ENCODE measurements at regions not wholly inside any gene's neighbourhood (a gene's known extent, or its start where the extent isn't known, plus 50 kb on each side); places are given as distances from the start of the nearest gene placed in this dataset.

- Histone ChIP-seq H3K36me3 (ENCODE audit: insufficient read depth, low read depth, low read length) (no peaks in the 10 kb centered on the region), H3K27ac (ENCODE audit: low read length) (no peak overlapping the region), H3K9ac (ENCODE audit: low read depth, low read length) (no peak overlapping the region), H3K27me3 (ENCODE audit: insufficient read depth, low read length) (no peaks in the 10 kb centered on the region), H3K4me3 (ENCODE audit: low read length) (no peak overlapping the region), H3K4me1 (ENCODE audit: insufficient read depth, low read length) (no peaks in the 10 kb centered on the region), H3K9me3 (ENCODE audit: insufficient read depth, low read depth, low read length) (no peaks in the 10 kb centered on the region)
Measured at GRCh38 chr3:72347819-72348319, 500.4 kb downstream of the SHQ1 start.

- Histone ChIP-seq H3K4me1 (ENCODE audit: insufficient read depth, low read length) (no peaks in the 10 kb centered on the region), H3K36me3 (ENCODE audit: insufficient read depth, low read depth, low read length) (no peaks in the 10 kb centered on the region), H3K9me3 (ENCODE audit: insufficient read depth, low read depth, low read length) (no peaks in the 10 kb centered on the region), H3K27me3 (ENCODE audit: insufficient read depth, low read length) (no peaks in the 10 kb centered on the region), H3K4me3 (ENCODE audit: low read length) (no peak overlapping the region), H3K9ac (ENCODE audit: low read depth, low read length) (no peak overlapping the region), H3K27ac (ENCODE audit: low read length) (no peak overlapping the region)
Measured at GRCh38 chr3:72346526-72346926, 501.7 kb downstream of the SHQ1 start.

GRCh38 chr3:72345980-72346379 lies 502.3 kb downstream of the SHQ1 start:
- no peak overlapping the region for H3K27ac ChIP-seq (ENCODE audit: low read length)
- no peaks in the 10 kb centered on the region for H3K27me3 ChIP-seq (ENCODE audit: insufficient read depth, low read length)
- H3K4me1 ChIP-seq (ENCODE audit: insufficient read depth, low read length), result no peaks in the 10 kb centered on the region
- no peak overlapping the region for H3K9ac ChIP-seq (ENCODE audit: low read depth, low read length)
- no peak overlapping the region for H3K4me3 ChIP-seq (ENCODE audit: low read length)
- H3K9me3 ChIP-seq (ENCODE audit: insufficient read depth, low read depth, low read length), result no peaks in the 10 kb centered on the region
- H3K36me3 ChIP-seq (ENCODE audit: insufficient read depth, low read depth, low read length), result no peaks in the 10 kb centered on the region

GRCh38 chr3:72345237-72345878 lies 502.9 kb downstream of the SHQ1 start:
- Histone ChIP-seq H3K36me3 (ENCODE audit: insufficient read depth, low read depth, low read length) (no peaks in the 10 kb centered on the region), H3K27ac (ENCODE audit: low read length) (no peak overlapping the region), H3K27me3 (ENCODE audit: insufficient read depth, low read length) (no peaks in the 10 kb centered on the region)

GRCh38 chr3:72344647-72345046 lies 503.6 kb downstream of the SHQ1 start:
- H3K4me1 ChIP-seq (ENCODE audit: insufficient read depth, low read length), result no peaks in the 10 kb centered on the region
- H3K27me3 ChIP-seq (ENCODE audit: insufficient read depth, low read length), result no peaks in the 10 kb centered on the region
- H3K4me3 ChIP-seq (ENCODE audit: low read length), result no peak overlapping the region
- no peaks in the 10 kb centered on the region for H3K9me3 ChIP-seq (ENCODE audit: insufficient read depth, low read depth, low read length)
- H3K27ac ChIP-seq (ENCODE audit: low read length), result no peak overlapping the region
- H3K9ac ChIP-seq (ENCODE audit: low read depth, low read length), result no peak overlapping the region
- H3K36me3 ChIP-seq (ENCODE audit: insufficient read depth, low read depth, low read length), result no peaks in the 10 kb centered on the region

More at GRCh38 chr3:72345237-72345878, 502.9 kb downstream of the SHQ1 start:
- H3K9me3 ChIP-seq (ENCODE audit: insufficient read depth, low read depth, low read length), result no peaks in the 10 kb centered on the region
- H3K4me3 ChIP-seq (ENCODE audit: low read length), result no peak overlapping the region
- H3K4me1 ChIP-seq (ENCODE audit: insufficient read depth, low read length), result no peaks in the 10 kb centered on the region
- H3K9ac ChIP-seq (ENCODE audit: low read depth, low read length), result no peak overlapping the region

- no peaks in the 10 kb centered on the region for H3K9me3 ChIP-seq (ENCODE audit: insufficient read depth, low read depth, low read length)
- H3K9ac ChIP-seq (ENCODE audit: low read depth, low read length), result no peak overlapping the region
- H3K4me1 ChIP-seq (ENCODE audit: insufficient read depth, low read length), result no peaks in the 10 kb centered on the region
- H3K27ac ChIP-seq (ENCODE audit: low read length), result no peak overlapping the region
- H3K36me3 ChIP-seq (ENCODE audit: insufficient read depth, low read depth, low read length), result no peaks in the 10 kb centered on the region
- no peaks in the 10 kb centered on the region for H3K27me3 ChIP-seq (ENCODE audit: insufficient read depth, low read length)
- H3K4me3 ChIP-seq (ENCODE audit: low read length), result no peak overlapping the region
Measured at GRCh38 chr3:72344236-72344635, 504.0 kb downstream of the SHQ1 start.

GRCh38 chr3:72343078-72343477 lies 505.2 kb downstream of the SHQ1 start:
- H3K27ac ChIP-seq (ENCODE audit: low read length), result no peak overlapping the region
- H3K36me3 ChIP-seq (ENCODE audit: insufficient read depth, low read depth, low read length), result no peaks in the 10 kb centered on the region
- no peaks in the 10 kb centered on the region for H3K27me3 ChIP-seq (ENCODE audit: insufficient read depth, low read length)
- no peak overlapping the region for H3K4me3 ChIP-seq (ENCODE audit: low read length)
- no peaks in the 10 kb centered on the region for H3K9me3 ChIP-seq (ENCODE audit: insufficient read depth, low read depth, low read length)
- H3K4me1 ChIP-seq (ENCODE audit: insufficient read depth, low read length), result no peaks in the 10 kb centered on the region
- no peak overlapping the region for H3K9ac ChIP-seq (ENCODE audit: low read depth, low read length)

GRCh38 chr3:72342450-72342849 lies 505.8 kb downstream of the SHQ1 start:
- Histone ChIP-seq H3K9ac (ENCODE audit: low read depth, low read length) (no peak overlapping the region), H3K4me1 (ENCODE audit: insufficient read depth, low read length) (no peaks in the 10 kb centered on the region), H3K4me3 (ENCODE audit: low read length) (no peak overlapping the region), H3K27me3 (ENCODE audit: insufficient read depth, low read length) (no peaks in the 10 kb centered on the region), H3K27ac (ENCODE audit: low read length) (no peak overlapping the region), H3K36me3 (ENCODE audit: insufficient read depth, low read depth, low read length) (no peaks in the 10 kb centered on the region), H3K9me3 (ENCODE audit: insufficient read depth, low read depth, low read length) (no peaks in the 10 kb centered on the region)

- H3K4me1 ChIP-seq (ENCODE audit: insufficient read depth, low read length), result peaks cover 3% of the 10 kb centered on the region
- H3K9me3 ChIP-seq (ENCODE audit: insufficient read depth, low read depth, low read length), result no peaks in the 10 kb centered on the region
- no peak overlapping the region for H3K4me3 ChIP-seq (ENCODE audit: low read length)
- no peak overlapping the region for H3K9ac ChIP-seq (ENCODE audit: low read depth, low read length)
- H3K27me3 ChIP-seq (ENCODE audit: insufficient read depth, low read length), result no peaks in the 10 kb centered on the region
- no peak overlapping the region for H3K27ac ChIP-seq (ENCODE audit: low read length)
- H3K36me3 ChIP-seq (ENCODE audit: insufficient read depth, low read depth, low read length), result no peaks in the 10 kb centered on the region
Measured at GRCh38 chr3:72341920-72342319, 506.3 kb downstream of the SHQ1 start.

- Histone ChIP-seq H3K4me3 (ENCODE audit: low read length) (no peak overlapping the region), H3K36me3 (ENCODE audit: insufficient read depth, low read depth, low read length) (no peaks in the 10 kb centered on the region), H3K27ac (ENCODE audit: low read length) (no peak overlapping the region)
Measured at GRCh38 chr3:72341380-72341770, 506.9 kb downstream of the SHQ1 start.

GRCh38 chr3:72340476-72341379 lies 507.5 kb downstream of the SHQ1 start:
- peaks cover 3% of the 10 kb centered on the region for H3K4me1 ChIP-seq (ENCODE audit: insufficient read depth, low read length)
- H3K9me3 ChIP-seq (ENCODE audit: insufficient read depth, low read depth, low read length), result no peaks in the 10 kb centered on the region
- no peak overlapping the region for H3K9ac ChIP-seq (ENCODE audit: low read depth, low read length)
- no peaks in the 10 kb centered on the region for H3K36me3 ChIP-seq (ENCODE audit: insufficient read depth, low read depth, low read length)
- no peaks in the 10 kb centered on the region for H3K27me3 ChIP-seq (ENCODE audit: insufficient read depth, low read length)
- no peak overlapping the region for H3K27ac ChIP-seq (ENCODE audit: low read length)
- H3K4me3 ChIP-seq (ENCODE audit: low read length), result no peak overlapping the region

More at GRCh38 chr3:72341380-72341770, 506.9 kb downstream of the SHQ1 start:
- Histone ChIP-seq H3K9ac (ENCODE audit: low read depth, low read length) (no peak overlapping the region), H3K4me1 (ENCODE audit: insufficient read depth, low read length) (peaks cover 3% of the 10 kb centered on the region), H3K9me3 (ENCODE audit: insufficient read depth, low read depth, low read length) (no peaks in the 10 kb centered on the region), H3K27me3 (ENCODE audit: insufficient read depth, low read length) (no peaks in the 10 kb centered on the region)

- no peaks in the 10 kb centered on the region for H3K9me3 ChIP-seq (ENCODE audit: insufficient read depth, low read depth, low read length)
- no peaks in the 10 kb centered on the region for H3K27me3 ChIP-seq (ENCODE audit: insufficient read depth, low read length)
- H3K9ac ChIP-seq (ENCODE audit: low read depth, low read length), result no peak overlapping the region
- H3K36me3 ChIP-seq (ENCODE audit: insufficient read depth, low read depth, low read length), result no peaks in the 10 kb centered on the region
- no peak overlapping the region for H3K4me3 ChIP-seq (ENCODE audit: low read length)
- H3K27ac ChIP-seq (ENCODE audit: low read length), result no peak overlapping the region
- H3K4me1 ChIP-seq (ENCODE audit: insufficient read depth, low read length), result peaks cover 6% of the 10 kb centered on the region
Measured at GRCh38 chr3:72340056-72340455, 508.2 kb downstream of the SHQ1 start.
